Tibial artery (tissue), 4 donors: ENCODE measurements at regions not wholly inside any gene's neighbourhood (a gene's known extent, or its start where the extent isn't known, plus 50 kb on each side); places are given as distances from the start of the nearest gene placed in this dataset.

Source experiments
- DNase-seq, 2 donors: peaks; one replicate each; pipeline ENCODE4 v3.0.0-alpha.2; 2019
- H3K27ac ChIP-seq, 2 donors: fragments of 200-600 bp; sonication (generic) in 1 of 2; 1 replicate in 1 of 2; 2 replicates in 1 of 2; pipeline ENCODE4 v1.5.1; 2018 to 2019; ENCODE audit warnings: mild to moderate bottlenecking in 1 of 2
- H3K27me3 ChIP-seq, 2 donors: fragments of 200-600 bp; sonication (generic) in 1 of 2; one replicate each; pipeline versions ENCODE4 v1.5.1 to v1.6.0; 2016 to 2019
- H3K36me3 ChIP-seq, 3 donors: fragments of 200-600 bp; sonication (generic) in 2 of 3; one replicate each; pipeline ENCODE4 v1.5.1; 2016 to 2019; ENCODE audit warnings: mild to moderate bottlenecking in 2 of 3
- H3K4me1 ChIP-seq, 4 donors: fragments of 200-600 bp; sonication (generic) in 2 of 4; 1 replicate in 3 of 4; 2 replicates in 1 of 4; pipeline ENCODE4 v1.5.1; 2016 to 2019
- H3K4me3 ChIP-seq, 2 donors: fragments of 200-600 bp; sonication (generic) in 1 of 2; 1 replicate in 1 of 2; 2 replicates in 1 of 2; pipeline ENCODE4 v1.5.1; 2018 to 2019; ENCODE audit warnings: mild to moderate bottlenecking in 2 of 2
- H3K9me3 ChIP-seq, 3 donors: fragments of 200-600 bp; sonication (generic) in 1 of 3; one replicate each; pipeline ENCODE4 v1.5.1; 2016 to 2019
- CTCF ChIP-seq, 2 experiments: fragments of 200-600 bp in 1 of 2; fragments of 450-650 bp in 1 of 2; IDR thresholded peaks; one replicate each; pipeline ENCODE4 v1.5.1; 2017 to 2019; ENCODE audit warnings: antibody characterized with exemption in 2 of 2, mild to moderate bottlenecking in 1 of 2, moderate library complexity in 1 of 2
- intact Hi-C: fragments of 100-400 bp; cut with DNase I; formaldehyde crosslinking; loops from one replicate; pipeline ENCODE4 v1.15.0; 2023; ENCODE audit warnings: low total_unique reads

DNA sequence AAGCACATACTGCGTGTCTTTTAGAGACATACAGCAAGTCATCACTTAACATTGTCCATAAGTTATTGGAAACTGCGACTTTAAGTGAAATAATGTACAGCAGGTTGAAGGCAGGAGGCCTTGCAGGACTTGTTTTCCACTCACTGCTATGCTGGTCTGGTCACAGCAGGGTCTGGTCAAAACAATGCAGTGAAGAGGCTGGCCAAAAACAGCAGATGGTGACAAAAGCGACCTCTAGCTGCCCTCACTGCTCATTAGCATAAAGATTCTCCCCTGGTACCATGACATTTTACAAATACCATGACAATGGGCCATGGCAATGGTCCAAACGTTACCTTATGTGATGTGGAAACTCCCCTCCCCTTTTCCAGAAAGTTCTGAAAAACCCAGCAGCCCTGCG is 1283.6 kb downstream of the FSTL5 start:
- intact Hi-C loops: no loop called here
- TF ChIP-seq CTCF (IDR thresholded peaks at IDR 0.05): no peak
- Histone ChIP-seq H3K4me1 (no peaks in the 10 kb centered on the region), H3K27me3 (no peaks in the 10 kb centered on the region), H3K36me3 (no peaks in the 10 kb centered on the region), H3K4me3 (no peak overlapping the region), H3K27ac (no peak overlapping the region), H3K9me3 (no peaks in the 10 kb centered on the region)
- DNase-seq: no peak

DNA sequence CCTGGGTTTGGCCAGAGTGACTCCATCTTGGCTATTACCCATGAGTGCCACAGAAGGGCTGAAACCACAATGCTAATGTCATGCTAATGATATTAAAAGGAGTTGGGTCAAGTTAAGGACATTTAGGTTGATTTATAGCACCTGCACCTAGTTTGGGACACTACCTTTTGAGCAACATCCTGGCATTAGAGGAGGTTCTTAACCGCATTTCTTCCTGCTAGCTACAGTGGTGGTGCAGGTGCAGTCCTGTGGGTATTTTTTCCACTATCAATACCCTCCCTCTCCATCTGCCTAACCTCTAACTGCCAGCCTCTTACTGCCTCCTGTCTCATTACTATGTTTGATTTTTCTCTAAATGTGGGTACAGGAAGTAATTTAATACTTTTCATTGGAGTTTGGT is 1276.1 kb downstream of the FSTL5 start:
- Histone ChIP-seq H3K9me3 (no peaks in the 10 kb centered on the region), H3K27me3 (no peaks in the 10 kb centered on the region), H3K27ac (no peak overlapping the region), H3K4me3 (no peak overlapping the region), H3K36me3 (no peaks in the 10 kb centered on the region), H3K4me1 (no peaks in the 10 kb centered on the region)
- DNase-seq: no peak
- intact Hi-C loops: no loop called here
- TF ChIP-seq CTCF (IDR thresholded peaks at IDR 0.05): no peak

DNA sequence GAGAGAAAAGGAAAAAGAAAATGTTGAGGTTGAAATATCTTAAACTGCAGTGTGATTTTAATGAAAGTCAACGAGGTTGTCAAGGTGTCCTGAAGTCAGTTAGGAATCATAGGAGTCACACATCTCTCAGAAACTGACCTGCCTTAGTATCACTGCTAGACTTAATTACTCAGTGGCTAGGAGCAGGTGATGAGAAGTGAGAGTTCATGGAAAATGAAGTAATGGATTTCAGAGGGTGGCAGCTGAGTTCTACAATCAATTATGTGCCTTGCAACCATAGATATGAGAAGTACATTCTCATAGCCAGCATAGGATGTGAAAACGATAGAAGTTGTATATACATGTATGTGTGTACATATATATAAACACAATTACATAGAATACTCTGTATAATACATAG is 1269.7 kb downstream of the FSTL5 start:
- Histone ChIP-seq H3K36me3 (no peaks in the 10 kb centered on the region), H3K9me3 (no peaks in the 10 kb centered on the region), H3K27ac (no peak overlapping the region), H3K4me1 (no peaks in the 10 kb centered on the region), H3K4me3 (no peak overlapping the region), H3K27me3 (no peaks in the 10 kb centered on the region)
- intact Hi-C loops: no loop called here
- no peak for TF ChIP-seq CTCF (IDR thresholded peaks at IDR 0.05)
- DNase-seq: no peak

GRCh38 chr4:160894809-160895208 is 1269.0 kb downstream of the FSTL5 start:
- intact Hi-C loops: no loop called here
- DNase-seq: no peak
- no peaks in the 10 kb centered on the region for H3K36me3 ChIP-seq
- H3K4me1 ChIP-seq: no peaks in the 10 kb centered on the region
- H3K9me3 ChIP-seq: no peaks in the 10 kb centered on the region
- H3K27me3 ChIP-seq: no peaks in the 10 kb centered on the region
- H3K27ac ChIP-seq: no peak overlapping the region
- TF ChIP-seq CTCF (IDR thresholded peaks at IDR 0.05): no peak
- H3K4me3 ChIP-seq: no peak overlapping the region

GRCh38 chr4:160927311-160927710 is 1236.5 kb downstream of the FSTL5 start:
- Histone ChIP-seq H3K36me3 (no peaks in the 10 kb centered on the region), H3K27ac (no peak overlapping the region), H3K9me3 (no peaks in the 10 kb centered on the region), H3K27me3 (no peaks in the 10 kb centered on the region), H3K4me1 (no peaks in the 10 kb centered on the region), H3K4me3 (no peak overlapping the region)
- TF ChIP-seq CTCF (IDR thresholded peaks at IDR 0.05): no peak
- no peak for DNase-seq
- intact Hi-C loops: no loop called here

- Histone ChIP-seq H3K9me3 (no peaks in the 10 kb centered on the region), H3K27ac (no peak overlapping the region), H3K36me3 (no peaks in the 10 kb centered on the region), H3K4me3 (no peak overlapping the region), H3K27me3 (no peaks in the 10 kb centered on the region), H3K4me1 (no peaks in the 10 kb centered on the region)
- no peak for TF ChIP-seq CTCF (IDR thresholded peaks at IDR 0.05)
- intact Hi-C loops: no loop called here
- DNase-seq: no peak
Observed at GRCh38 chr4:160928482-160928881, 1235.3 kb downstream of the FSTL5 start.
